Erythroblast (primary cell): ENCODE measurements at regions not wholly inside any gene's neighbourhood (a gene's known extent, or its start where the extent isn't known, plus 50 kb on each side); places are given as distances from the start of the nearest gene placed in this dataset.

ENCODE experiments used
- GATA1 ChIP-seq: IDR thresholded peaks from 2 replicates; pipeline ENCODE4 v1.6.1; 2011; ENCODE audit warnings: low read depth, mild to moderate bottlenecking, control low read depth, low read length, moderate library complexity
- POLR2A ChIP-seq: IDR thresholded peaks from 2 replicates; pipeline ENCODE4 v1.6.1; 2011; ENCODE audit warnings: mild to moderate bottlenecking, low read length

DNA sequence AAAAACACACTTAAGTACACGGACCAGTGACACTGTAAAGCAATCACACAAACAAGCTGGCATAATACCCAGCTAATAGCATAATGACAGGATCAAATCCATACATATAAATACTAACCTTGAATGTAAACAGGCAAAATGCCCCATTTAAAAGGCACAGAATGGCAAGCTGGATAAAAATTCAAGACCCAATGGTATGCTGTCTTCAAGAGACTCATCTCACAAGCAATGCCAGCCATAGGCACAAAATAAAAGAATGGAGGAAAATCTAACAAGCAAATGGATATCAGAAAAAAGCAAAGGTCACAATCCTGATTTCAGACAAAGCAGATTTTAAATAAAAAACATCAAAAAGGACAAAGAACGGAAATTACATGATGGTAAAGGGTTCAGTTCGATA is 79.1 kb upstream of the PTGFR start:
- no peak for TF ChIP-seq POLR2A
- TF ChIP-seq GATA1: no peak
